ENCODE measurements at regions not wholly inside any gene's neighbourhood (a gene's known extent, or its start where the extent isn't known, plus 50 kb on each side); places are given as distances from the start of the nearest gene placed in this dataset.
A peak's percentile ranks its signal among the peaks of the same experiment; 100 is the strongest.

GRCh38 chr2:64799592-64800252 is 146.0 kb upstream of the SERTAD2 start:
- no peaks in the 10 kb centered on the region for H3K27me3 ChIP-seq (ENCODE audit: control insufficient read depth, insufficient read depth, low read length)
- H3K9me3 ChIP-seq (ENCODE audit: control insufficient read depth, insufficient read depth, low read depth, low read length), result no peaks in the 10 kb centered on the region
- H3K4me3 ChIP-seq (replicated peaks in 1 of 4; ENCODE audit: control extremely low read depth in 1 of 4, insufficient read depth in 1 of 4, low read depth in 3 of 4, low read length in 4 of 4), result no peak overlapping the region
- no peaks in the 10 kb centered on the region for H3K36me3 ChIP-seq (ENCODE audit: control insufficient read depth, insufficient read depth, low read length)
- no peak for TF ChIP-seq EZH2 (IDR thresholded peaks at IDR 0.05; ENCODE audit: low read length, missing control alignments)
- H3K4me2 ChIP-seq (ENCODE audit: extremely low read depth, insufficient read depth, low read length), result no peak overlapping the region
- H3K9ac ChIP-seq (ENCODE audit: insufficient read depth, low read length), result no peak overlapping the region
- H3K27ac ChIP-seq (ENCODE audit: insufficient read depth, low read length), result no peak overlapping the region
- no peaks in the 10 kb centered on the region for H3K79me2 ChIP-seq (ENCODE audit: control insufficient read depth, insufficient read depth, low read length)
- DNase-seq (ENCODE audit: low read depth in 2 of 2), result no peak
- no peaks in the 10 kb centered on the region for H4K20me1 ChIP-seq (ENCODE audit: control insufficient read depth, extremely low read depth, insufficient read depth, low read length)
- no peak overlapping the region for H2AFZ ChIP-seq (ENCODE audit: low read length)
- H3K4me1 ChIP-seq (ENCODE audit: control insufficient read depth, extremely low read depth, insufficient read depth, low read length), result peaks cover 5% of the 10 kb centered on the region

- no peak overlapping the region for H2AFZ ChIP-seq (ENCODE audit: low read length)
- no peaks in the 10 kb centered on the region for H4K20me1 ChIP-seq (ENCODE audit: control insufficient read depth, extremely low read depth, insufficient read depth, low read length)
Measured at GRCh38 chr2:64803776-64804175, 150.1 kb upstream of the SERTAD2 start.

GRCh38 chr2:64804651-64805050 is 150.9 kb upstream of the SERTAD2 start:
- Histone ChIP-seq H3K4me3 (replicated peaks in 1 of 4; ENCODE audit: control extremely low read depth in 1 of 4, insufficient read depth in 1 of 4, low read depth in 3 of 4, low read length in 4 of 4) (no peak overlapping the region), H3K4me1 (ENCODE audit: control insufficient read depth, extremely low read depth, insufficient read depth, low read length) (peaks cover 11% of the 10 kb centered on the region), H3K4me2 (ENCODE audit: extremely low read depth, insufficient read depth, low read length) (no peak overlapping the region), H3K27ac (ENCODE audit: insufficient read depth, low read length) (no peak overlapping the region), H4K20me1 (ENCODE audit: control insufficient read depth, extremely low read depth, insufficient read depth, low read length) (no peaks in the 10 kb centered on the region), H3K27me3 (ENCODE audit: control insufficient read depth, insufficient read depth, low read length) (no peaks in the 10 kb centered on the region), H3K9me3 (ENCODE audit: control insufficient read depth, insufficient read depth, low read depth, low read length) (no peaks in the 10 kb centered on the region), H3K36me3 (ENCODE audit: control insufficient read depth, insufficient read depth, low read length) (no peaks in the 10 kb centered on the region), H2AFZ (ENCODE audit: low read length) (peak overlapping the region; percentile 3), H3K9ac (ENCODE audit: insufficient read depth, low read length) (no peak overlapping the region), H3K79me2 (ENCODE audit: control insufficient read depth, insufficient read depth, low read length) (no peaks in the 10 kb centered on the region)
- no peak for TF ChIP-seq CTCF (conservative IDR thresholded peaks at IDR 0.05 in 1 of 2, IDR thresholded peaks at IDR 0.05 in 1 of 2; ENCODE audit: low read depth in 1 of 2, low read length in 2 of 2)
- no peak for TF ChIP-seq EZH2 (IDR thresholded peaks at IDR 0.05; ENCODE audit: low read length, missing control alignments)
- DNase-seq (ENCODE audit: low read depth in 2 of 2), result peak in 1 of 2 donors; percentile 59

More at GRCh38 chr2:64803776-64804175, 150.1 kb upstream of the SERTAD2 start:
- Histone ChIP-seq H3K9me3 (ENCODE audit: control insufficient read depth, insufficient read depth, low read depth, low read length) (no peaks in the 10 kb centered on the region), H3K79me2 (ENCODE audit: control insufficient read depth, insufficient read depth, low read length) (no peaks in the 10 kb centered on the region), H3K36me3 (ENCODE audit: control insufficient read depth, insufficient read depth, low read length) (no peaks in the 10 kb centered on the region), H3K9ac (ENCODE audit: insufficient read depth, low read length) (no peak overlapping the region), H3K27me3 (ENCODE audit: control insufficient read depth, insufficient read depth, low read length) (no peaks in the 10 kb centered on the region), H3K4me2 (ENCODE audit: extremely low read depth, insufficient read depth, low read length) (no peak overlapping the region), H3K27ac (ENCODE audit: insufficient read depth, low read length) (no peak overlapping the region), H3K4me3 (replicated peaks in 1 of 4; ENCODE audit: control extremely low read depth in 1 of 4, insufficient read depth in 1 of 4, low read depth in 3 of 4, low read length in 4 of 4) (no peak overlapping the region), H3K4me1 (ENCODE audit: control insufficient read depth, extremely low read depth, insufficient read depth, low read length) (peaks cover 11% of the 10 kb centered on the region)
- TF ChIP-seq EZH2 (IDR thresholded peaks at IDR 0.05; ENCODE audit: low read length, missing control alignments), result no peak
- TF ChIP-seq CTCF (conservative IDR thresholded peaks at IDR 0.05 in 1 of 2, IDR thresholded peaks at IDR 0.05 in 1 of 2; ENCODE audit: low read depth in 1 of 2, low read length in 2 of 2), result no peak
- no peak for DNase-seq (ENCODE audit: low read depth in 2 of 2)

Data from fibroblast of lung (primary cell).